HCT116 (cell line): ENCODE measurements at regions not wholly inside any gene's neighbourhood (a gene's known extent, or its start where the extent isn't known, plus 50 kb on each side); places are given as distances from the start of the nearest gene placed in this dataset.

Source experiments
- EGR1 ChIP-seq: IDR thresholded peaks from 2 replicates; pipeline ENCODE4 v1.6.1; 2012; ENCODE audit warnings: low read depth
- ELF1 ChIP-seq: IDR thresholded peaks from 2 replicates; pipeline ENCODE4 v1.6.1; 2012; ENCODE audit warnings: low read depth, borderline replicate concordance
- EZH2 ChIP-seq: fragments of 200-600 bp; sonication (generic); IDR thresholded peaks from 2 replicates; pipeline ENCODE4 v1.6.1; 2017; ENCODE audit warnings: antibody characterized with exemption, mixed run types
- EZH2phosphoT487 ChIP-seq: fragments of 200-600 bp; IDR thresholded peaks from 2 replicates; pipeline ENCODE4 v1.6.1; 2018; ENCODE audit warnings: antibody characterized with exemption, borderline replicate concordance
- FOSL1 ChIP-seq: IDR thresholded peaks from 2 replicates; pipeline ENCODE4 v1.6.1; 2012; ENCODE audit warnings: low read depth
- JUND ChIP-seq: IDR thresholded peaks from 2 replicates; pipeline ENCODE4 v1.6.1; 2012
- POLR2A ChIP-seq: IDR thresholded peaks from 2 replicates; pipeline ENCODE4 v1.7.0; 2011; ENCODE audit warnings: borderline replicate concordance; ENCODE audit not compliant: insufficient read depth, insufficient read length; ENCODE audit errors: extremely low read depth
- POLR2AphosphoS5 ChIP-seq: IDR thresholded peaks from 2 replicates; pipeline ENCODE4 v1.6.1; 2011; ENCODE audit warnings: mild to moderate bottlenecking, low read depth, low read length, moderate library complexity
- REST ChIP-seq: IDR thresholded peaks from 2 replicates; pipeline ENCODE4 v1.6.1; 2012; ENCODE audit warnings: low read depth
- YY1 ChIP-seq: IDR thresholded peaks from 2 replicates; pipeline ENCODE4 v1.6.1; 2011; ENCODE audit warnings: low read length, low read depth, moderate library complexity, mild to moderate bottlenecking; ENCODE audit not compliant: insufficient replicate concordance; ENCODE audit errors: extremely low read depth
- TF ChIP-seq, protein P1 (sequence below), 3 experiments: fragments of 200-600 bp in 1 of 3; sonication (generic) in 1 of 3; IDR thresholded peaks in 2 of 3; conservative IDR thresholded peaks in 1 of 3; 2 replicates each; pipeline ENCODE4 v1.5.1; 2012 to 2017; ENCODE audit warnings: low read depth in 2 of 3, low read length in 2 of 3, antibody characterized with exemption in 1 of 3, borderline replicate concordance in 1 of 3, control low read depth in 1 of 3, mild to moderate bottlenecking in 1 of 3, mixed read lengths in 1 of 3, mixed run types in 1 of 3, moderate library complexity in 1 of 3; ENCODE audit not compliant: insufficient read depth in 1 of 3
- TF ChIP-seq, protein P2 (sequence below): IDR thresholded peaks from 2 replicates; pipeline ENCODE4 v1.6.1; 2012
- TF ChIP-seq, protein P3 (sequence below): IDR thresholded peaks from 2 replicates; pipeline ENCODE4 v1.6.1; 2012

- TF ChIP-seq, protein P1, sequence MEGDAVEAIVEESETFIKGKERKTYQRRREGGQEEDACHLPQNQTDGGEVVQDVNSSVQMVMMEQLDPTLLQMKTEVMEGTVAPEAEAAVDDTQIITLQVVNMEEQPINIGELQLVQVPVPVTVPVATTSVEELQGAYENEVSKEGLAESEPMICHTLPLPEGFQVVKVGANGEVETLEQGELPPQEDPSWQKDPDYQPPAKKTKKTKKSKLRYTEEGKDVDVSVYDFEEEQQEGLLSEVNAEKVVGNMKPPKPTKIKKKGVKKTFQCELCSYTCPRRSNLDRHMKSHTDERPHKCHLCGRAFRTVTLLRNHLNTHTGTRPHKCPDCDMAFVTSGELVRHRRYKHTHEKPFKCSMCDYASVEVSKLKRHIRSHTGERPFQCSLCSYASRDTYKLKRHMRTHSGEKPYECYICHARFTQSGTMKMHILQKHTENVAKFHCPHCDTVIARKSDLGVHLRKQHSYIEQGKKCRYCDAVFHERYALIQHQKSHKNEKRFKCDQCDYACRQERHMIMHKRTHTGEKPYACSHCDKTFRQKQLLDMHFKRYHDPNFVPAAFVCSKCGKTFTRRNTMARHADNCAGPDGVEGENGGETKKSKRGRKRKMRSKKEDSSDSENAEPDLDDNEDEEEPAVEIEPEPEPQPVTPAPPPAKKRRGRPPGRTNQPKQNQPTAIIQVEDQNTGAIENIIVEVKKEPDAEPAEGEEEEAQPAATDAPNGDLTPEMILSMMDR (IDR thresholded peaks at IDR 0.05 in 2 of 3, conservative IDR thresholded peaks at IDR 0.05 in 1 of 3; ENCODE audit: borderline replicate concordance in 1 of 3, insufficient read depth in 1 of 3, low read depth in 2 of 3, low read length in 2 of 3): no peak
- TF ChIP-seq POLR2AphosphoS5: no peak
- no peak for TF ChIP-seq EZH2
- no peak for TF ChIP-seq EZH2phosphoT487
- no peak for TF ChIP-seq FOSL1
- TF ChIP-seq POLR2A: no peak
- TF ChIP-seq, protein P2, sequence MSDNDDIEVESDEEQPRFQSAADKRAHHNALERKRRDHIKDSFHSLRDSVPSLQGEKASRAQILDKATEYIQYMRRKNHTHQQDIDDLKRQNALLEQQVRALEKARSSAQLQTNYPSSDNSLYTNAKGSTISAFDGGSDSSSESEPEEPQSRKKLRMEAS: no peak
- TF ChIP-seq YY1: no peak
- no peak for TF ChIP-seq REST
- TF ChIP-seq JUND: no peak
- TF ChIP-seq, protein P3, sequence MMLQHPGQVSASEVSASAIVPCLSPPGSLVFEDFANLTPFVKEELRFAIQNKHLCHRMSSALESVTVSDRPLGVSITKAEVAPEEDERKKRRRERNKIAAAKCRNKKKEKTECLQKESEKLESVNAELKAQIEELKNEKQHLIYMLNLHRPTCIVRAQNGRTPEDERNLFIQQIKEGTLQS: no peak
- no peak for TF ChIP-seq ELF1
- TF ChIP-seq EGR1: no peak
Observed at GRCh38 chr15:62624547-62625378, 417.8 kb upstream of the TPM1 start.
